ENCODE measurements at regions not wholly inside any gene's neighbourhood (a gene's known extent, or its start where the extent isn't known, plus 50 kb on each side); places are given as distances from the start of the nearest gene placed in this dataset.

- peaks cover 4% of the 10 kb centered on the region for H3K27me3 Mint-ChIP-seq
- H3K9me3 Mint-ChIP-seq = no peaks in the 10 kb centered on the region
- H3K4me1 Mint-ChIP-seq = no peaks in the 10 kb centered on the region
- H3K27ac Mint-ChIP-seq = no peak overlapping the region
- no peak overlapping the region for H3K4me3 Mint-ChIP-seq
- CTCF ChIA-PET = no interaction called here
- H3K36me3 Mint-ChIP-seq = no peaks in the 10 kb centered on the region
- no peak for DNase-seq
These were observed 85.3 kb upstream of the RGS4 start for GRCh38 chr1:162983671-162984425.

GRCh38 chr1:162982364-162982763 lies 86.8 kb upstream of the RGS4 start:
- H3K27ac Mint-ChIP-seq = no peak overlapping the region
- H3K36me3 Mint-ChIP-seq = no peaks in the 10 kb centered on the region
- no peaks in the 10 kb centered on the region for H3K9me3 Mint-ChIP-seq
- DNase-seq = no peak
- no peaks in the 10 kb centered on the region for H3K4me1 Mint-ChIP-seq
- H3K4me3 Mint-ChIP-seq = no peak overlapping the region
- H3K27me3 Mint-ChIP-seq = no peaks in the 10 kb centered on the region
- CTCF ChIA-PET = no interaction called here

GRCh38 chr1:162977944-162978568 lies 91.1 kb upstream of the RGS4 start:
- Mint-ChIP-seq H3K36me3 (no peaks in the 10 kb centered on the region), H3K4me3 (no peak overlapping the region), H3K4me1 (no peaks in the 10 kb centered on the region), H3K27me3 (peaks cover 3% of the 10 kb centered on the region), H3K9me3 (no peaks in the 10 kb centered on the region), H3K27ac (no peak overlapping the region)
- DNase-seq = no peak
- CTCF ChIA-PET = no interaction called here

GRCh38 chr1:162976628-162977027 lies 92.5 kb upstream of the RGS4 start:
- CTCF ChIA-PET = no interaction called here
- peaks cover 11% of the 10 kb centered on the region for H3K27me3 Mint-ChIP-seq
- DNase-seq = no peak

GRCh38 chr1:162974810-162975209 lies 94.4 kb upstream of the RGS4 start:
- Mint-ChIP-seq H3K27ac (no peak overlapping the region), H3K4me1 (no peaks in the 10 kb centered on the region), H3K4me3 (no peak overlapping the region), H3K36me3 (no peaks in the 10 kb centered on the region), H3K9me3 (no peaks in the 10 kb centered on the region), H3K27me3 (peaks cover 11% of the 10 kb centered on the region)
- CTCF ChIA-PET = no interaction called here
- no peak for DNase-seq

More at GRCh38 chr1:162976628-162977027, 92.5 kb upstream of the RGS4 start:
- Mint-ChIP-seq H3K9me3 (no peaks in the 10 kb centered on the region), H3K4me1 (no peaks in the 10 kb centered on the region), H3K36me3 (no peaks in the 10 kb centered on the region), H3K27ac (no peak overlapping the region), H3K4me3 (no peak overlapping the region)

GRCh38 chr1:162973381-162973795 lies 95.8 kb upstream of the RGS4 start:
- Mint-ChIP-seq H3K9me3 (no peaks in the 10 kb centered on the region), H3K4me3 (no peak overlapping the region), H3K27ac (no peak overlapping the region), H3K27me3 (peaks cover 11% of the 10 kb centered on the region), H3K36me3 (no peaks in the 10 kb centered on the region), H3K4me1 (no peaks in the 10 kb centered on the region)
- no peak for DNase-seq
- CTCF ChIA-PET = no interaction called here

GRCh38 chr1:162972773-162973172 lies 96.4 kb upstream of the RGS4 start:
- H3K27me3 Mint-ChIP-seq = peaks cover 11% of the 10 kb centered on the region
- no peaks in the 10 kb centered on the region for H3K4me1 Mint-ChIP-seq
- no peak for DNase-seq
- CTCF ChIA-PET = no interaction called here
- no peak overlapping the region for H3K27ac Mint-ChIP-seq
- no peaks in the 10 kb centered on the region for H3K36me3 Mint-ChIP-seq
- no peak overlapping the region for H3K4me3 Mint-ChIP-seq
- H3K9me3 Mint-ChIP-seq = no peaks in the 10 kb centered on the region

GRCh38 chr1:162970021-162970420 lies 99.1 kb upstream of the RGS4 start:
- H3K36me3 Mint-ChIP-seq = no peaks in the 10 kb centered on the region
- no peak overlapping the region for H3K27ac Mint-ChIP-seq
- DNase-seq = no peak
- CTCF ChIA-PET = no interaction called here
- no peak overlapping the region for H3K4me3 Mint-ChIP-seq
- no peaks in the 10 kb centered on the region for H3K9me3 Mint-ChIP-seq
- H3K4me1 Mint-ChIP-seq = no peaks in the 10 kb centered on the region
- H3K27me3 Mint-ChIP-seq = peaks cover 8% of the 10 kb centered on the region

- no peaks in the 10 kb centered on the region for H3K9me3 Mint-ChIP-seq
- no peak overlapping the region for H3K27ac Mint-ChIP-seq
- H3K36me3 Mint-ChIP-seq = no peaks in the 10 kb centered on the region
- no peaks in the 10 kb centered on the region for H3K4me1 Mint-ChIP-seq
- no peaks in the 10 kb centered on the region for H3K27me3 Mint-ChIP-seq
- H3K4me3 Mint-ChIP-seq = no peak overlapping the region
- no peak for DNase-seq
- CTCF ChIA-PET = no interaction called here
These were observed 102.5 kb upstream of the RGS4 start for GRCh38 chr1:162966613-162967012.

- H3K36me3 Mint-ChIP-seq = no peaks in the 10 kb centered on the region
- H3K4me3 Mint-ChIP-seq = no peak overlapping the region
- no peaks in the 10 kb centered on the region for H3K9me3 Mint-ChIP-seq
- CTCF ChIA-PET = no interaction called here
- H3K4me1 Mint-ChIP-seq = no peaks in the 10 kb centered on the region
- DNase-seq = no peak
- H3K27me3 Mint-ChIP-seq = no peaks in the 10 kb centered on the region
- H3K27ac Mint-ChIP-seq = no peak overlapping the region
These were observed 103.9 kb upstream of the CCDC190 start for GRCh38 chr1:162964901-162965300.

GRCh38 chr1:162956922-162957321 lies 95.9 kb upstream of the CCDC190 start:
- Mint-ChIP-seq H3K9me3 (no peaks in the 10 kb centered on the region), H3K27ac (no peak overlapping the region), H3K4me1 (no peaks in the 10 kb centered on the region), H3K4me3 (no peak overlapping the region), H3K27me3 (no peaks in the 10 kb centered on the region), H3K36me3 (no peaks in the 10 kb centered on the region)
- CTCF ChIA-PET = interaction anchor here (0.6 kb wide), 1 partner anchor 317 kb away, joined by 3 read pairs; no protein-coding TSS in a partner anchor
- no peak for DNase-seq

- Mint-ChIP-seq H3K4me3 (no peak overlapping the region), H3K36me3 (no peaks in the 10 kb centered on the region), H3K4me1 (no peaks in the 10 kb centered on the region), H3K27ac (no peak overlapping the region), H3K9me3 (no peaks in the 10 kb centered on the region), H3K27me3 (no peaks in the 10 kb centered on the region)
- CTCF ChIA-PET = no interaction called here
- DNase-seq = no peak
These were observed 93.8 kb upstream of the CCDC190 start for GRCh38 chr1:162954824-162955223.

GRCh38 chr1:162952956-162953355 lies 92.0 kb upstream of the CCDC190 start:
- Mint-ChIP-seq H3K9me3 (no peaks in the 10 kb centered on the region), H3K27me3 (no peaks in the 10 kb centered on the region), H3K36me3 (no peaks in the 10 kb centered on the region), H3K4me3 (no peak overlapping the region), H3K4me1 (no peaks in the 10 kb centered on the region), H3K27ac (no peak overlapping the region)
- no peak for DNase-seq
- CTCF ChIA-PET = no interaction called here

GRCh38 chr1:162951553-162952315 lies 90.8 kb upstream of the CCDC190 start:
- no peaks in the 10 kb centered on the region for H3K9me3 Mint-ChIP-seq
- CTCF ChIA-PET = no interaction called here
- no peaks in the 10 kb centered on the region for H3K27me3 Mint-ChIP-seq
- no peaks in the 10 kb centered on the region for H3K4me1 Mint-ChIP-seq
- no peak for DNase-seq
- no peak overlapping the region for H3K4me3 Mint-ChIP-seq
- no peaks in the 10 kb centered on the region for H3K36me3 Mint-ChIP-seq
- H3K27ac Mint-ChIP-seq = no peak overlapping the region

GRCh38 chr1:162950187-162950586 lies 89.2 kb upstream of the CCDC190 start:
- H3K9me3 Mint-ChIP-seq = no peaks in the 10 kb centered on the region
- CTCF ChIA-PET = no interaction called here
- no peaks in the 10 kb centered on the region for H3K4me1 Mint-ChIP-seq
- no peaks in the 10 kb centered on the region for H3K36me3 Mint-ChIP-seq
- no peak for DNase-seq
- no peak overlapping the region for H3K4me3 Mint-ChIP-seq
- H3K27me3 Mint-ChIP-seq = peaks cover 2% of the 10 kb centered on the region
- no peak overlapping the region for H3K27ac Mint-ChIP-seq
